GM19240 (cell line): ENCODE measurements at regions not wholly inside any gene's neighbourhood (a gene's known extent, or its start where the extent isn't known, plus 50 kb on each side); places are given as distances from the start of the nearest gene placed in this dataset.

Source experiments
- DNase-seq: peaks from one replicate; pipeline ENCODE4 v3.0.0; 2011; ENCODE audit warnings: low spot score; ENCODE audit not compliant: insufficient read length

DNA sequence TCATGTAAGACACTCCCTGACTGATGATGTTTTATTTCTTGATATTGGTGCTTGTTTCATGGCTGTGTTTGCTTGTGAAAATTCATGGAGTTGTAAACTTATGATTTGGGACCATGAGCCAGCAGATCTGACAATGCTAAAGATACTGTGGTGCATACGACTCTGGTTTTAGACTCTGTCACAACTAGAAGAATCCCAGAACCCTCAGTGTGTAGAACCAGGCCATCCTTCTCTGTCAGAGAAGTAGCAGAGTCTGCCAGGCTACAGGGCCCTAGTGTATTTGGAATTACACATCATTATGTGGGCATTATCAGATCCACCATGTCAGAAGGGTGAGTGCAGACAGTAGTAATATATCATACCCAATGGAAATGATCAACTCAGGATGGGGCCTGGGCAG lies 209.8 kb upstream of the POU2AF2 start:
- DNase-seq = no peak

DNA sequence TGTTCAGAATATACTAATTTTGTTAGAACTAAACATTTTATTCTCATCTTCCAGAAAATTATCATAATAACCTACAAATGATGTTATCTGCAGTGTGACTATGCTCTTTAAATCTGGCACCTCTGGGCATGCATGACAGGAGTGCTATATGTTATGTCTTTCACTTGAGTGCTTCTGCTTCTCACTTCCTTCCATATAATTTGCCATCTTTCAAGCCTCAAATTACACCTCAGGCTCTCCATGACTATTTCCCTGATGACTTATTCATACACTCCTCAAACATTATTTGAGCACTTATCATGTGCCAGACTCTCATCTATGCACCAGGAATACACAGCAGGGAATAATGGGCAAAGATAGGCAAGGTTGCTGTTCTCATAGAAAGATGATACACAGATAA lies 219.3 kb upstream of the POU2AF2 start:
- DNase-seq = no peak

DNA sequence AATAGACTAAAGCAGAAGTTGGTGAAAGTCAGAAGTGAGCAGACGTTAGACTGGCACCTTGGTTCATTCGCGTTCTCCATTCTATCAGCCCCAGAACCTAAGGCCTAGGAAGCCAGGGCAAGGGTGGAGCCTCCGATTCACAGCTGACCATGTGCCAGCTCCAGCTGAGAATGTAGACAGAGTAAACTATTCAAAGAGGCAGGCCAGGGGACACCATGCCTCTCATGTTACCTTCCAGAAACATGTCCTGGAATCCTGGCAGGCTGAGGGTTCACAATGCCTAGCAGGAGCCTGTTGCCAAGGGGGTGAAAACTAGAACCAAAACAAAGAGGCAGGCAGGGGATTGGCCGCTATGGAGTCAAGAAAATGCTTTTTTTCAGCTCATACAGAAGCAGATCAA lies 224.4 kb upstream of the POU2AF2 start:
- no peak for DNase-seq

DNA sequence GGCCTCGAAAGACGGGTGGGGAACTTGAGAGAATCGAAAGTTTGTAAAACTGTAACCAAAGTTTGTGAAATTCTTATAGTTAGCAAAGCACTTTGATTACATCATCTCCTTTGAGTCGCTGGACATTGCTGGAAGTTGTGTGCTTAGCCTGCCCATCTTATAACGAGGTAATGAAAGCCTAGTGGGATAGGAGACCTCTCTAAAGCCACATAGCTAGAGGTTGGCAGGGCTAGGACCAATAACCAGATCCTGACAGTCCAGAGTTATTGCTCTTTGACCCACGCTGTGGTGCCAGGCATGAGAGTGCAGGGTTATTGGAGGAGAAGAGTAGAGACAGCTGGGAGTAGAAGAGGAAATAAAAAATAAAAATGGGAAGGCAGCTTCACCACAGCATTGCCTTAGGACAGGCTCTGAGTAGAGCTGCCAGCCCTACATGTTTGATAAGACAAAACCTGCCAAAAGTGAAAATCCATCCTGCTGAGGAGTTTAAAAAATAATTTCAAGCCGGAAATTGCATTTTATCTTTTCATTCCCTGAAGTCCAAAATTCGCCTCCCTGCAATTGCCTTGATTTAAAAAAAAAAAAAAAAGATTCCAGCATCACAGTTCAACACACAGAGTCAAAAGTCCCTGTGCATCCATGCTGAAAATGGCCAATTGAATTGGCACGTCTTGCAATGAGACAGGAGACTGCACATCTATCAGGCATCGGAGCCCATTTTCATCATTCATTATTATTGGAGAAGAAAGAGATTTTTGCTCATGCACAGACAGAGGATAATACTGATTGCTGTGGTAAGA lies 225.5 kb upstream of the POU2AF2 start:
- DNase-seq = no peak

DNA sequence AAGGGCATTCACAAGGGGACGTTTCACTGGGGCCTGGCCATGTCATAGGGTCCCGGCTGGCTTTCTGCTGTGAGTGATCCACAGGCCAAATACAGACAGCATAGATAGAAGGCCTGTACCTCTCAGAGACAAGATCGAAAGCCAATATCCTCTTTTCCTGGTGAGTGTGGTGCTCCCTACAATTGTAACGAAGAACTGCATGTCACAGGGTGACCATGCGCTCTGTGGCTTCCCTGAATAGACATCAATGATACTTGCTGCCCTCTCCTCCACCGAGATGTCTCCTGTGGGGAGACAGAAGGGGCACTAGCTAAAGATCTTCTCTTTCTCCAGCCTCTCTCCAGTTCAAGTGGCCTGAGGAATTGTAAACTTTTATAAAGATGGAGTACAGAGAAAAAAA lies 226.1 kb upstream of the POU2AF2 start:
- no peak for DNase-seq

DNA sequence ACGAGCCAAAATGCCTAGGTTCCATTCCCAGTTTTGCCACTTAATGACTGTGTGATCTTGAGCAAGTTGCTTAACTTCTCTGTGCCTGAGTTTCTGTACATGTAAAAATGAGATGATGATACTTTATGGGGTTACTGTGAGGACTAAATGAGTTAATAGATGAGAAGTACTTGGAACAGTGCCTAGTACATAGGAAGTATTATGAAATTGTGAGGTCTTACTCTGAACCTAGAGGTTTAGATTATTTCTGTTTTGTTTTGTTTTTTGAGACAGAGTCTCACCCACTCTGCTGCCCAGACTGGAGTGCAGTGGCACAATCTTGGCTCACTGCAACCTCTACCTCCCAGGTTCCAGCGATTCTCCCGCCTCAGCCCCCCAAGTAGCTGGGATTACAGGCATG lies 227.0 kb upstream of the POU2AF2 start:
- no peak for DNase-seq

DNA sequence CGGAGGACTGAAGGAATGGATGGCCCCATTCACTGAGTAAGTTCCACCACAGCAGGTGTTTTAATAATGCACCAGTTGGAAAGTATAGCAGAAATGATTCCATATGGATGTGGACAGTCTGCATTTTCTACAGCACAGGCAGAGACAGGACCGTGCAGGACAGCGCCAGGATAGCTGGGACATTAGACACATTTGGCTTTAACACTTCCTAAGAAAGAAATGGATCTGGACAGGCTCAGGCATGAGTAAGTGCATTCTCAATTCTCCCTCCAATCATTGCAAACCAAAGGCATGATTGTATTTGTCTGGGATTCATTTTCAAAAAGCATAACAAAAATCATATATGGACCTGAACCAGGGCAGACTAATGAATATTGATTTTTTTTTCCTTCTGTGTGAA lies 233.0 kb upstream of the POU2AF2 start:
- DNase-seq = no peak

DNA sequence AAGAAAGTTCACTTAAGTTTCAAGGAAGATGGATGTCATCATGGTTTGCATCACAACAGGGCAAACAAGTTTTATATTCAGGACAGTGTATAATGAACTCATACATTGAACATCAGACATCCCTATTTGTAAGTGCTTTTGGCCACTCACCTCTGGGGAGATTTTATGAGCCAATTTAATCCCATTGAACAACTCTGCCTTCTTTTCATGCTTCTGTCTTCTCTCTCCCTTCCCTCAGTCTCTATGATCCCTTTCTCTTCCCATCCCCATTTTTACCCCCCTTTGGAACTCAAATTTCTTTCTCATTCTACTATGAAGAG lies 234.3 kb upstream of the POU2AF2 start:
- no peak for DNase-seq

DNA sequence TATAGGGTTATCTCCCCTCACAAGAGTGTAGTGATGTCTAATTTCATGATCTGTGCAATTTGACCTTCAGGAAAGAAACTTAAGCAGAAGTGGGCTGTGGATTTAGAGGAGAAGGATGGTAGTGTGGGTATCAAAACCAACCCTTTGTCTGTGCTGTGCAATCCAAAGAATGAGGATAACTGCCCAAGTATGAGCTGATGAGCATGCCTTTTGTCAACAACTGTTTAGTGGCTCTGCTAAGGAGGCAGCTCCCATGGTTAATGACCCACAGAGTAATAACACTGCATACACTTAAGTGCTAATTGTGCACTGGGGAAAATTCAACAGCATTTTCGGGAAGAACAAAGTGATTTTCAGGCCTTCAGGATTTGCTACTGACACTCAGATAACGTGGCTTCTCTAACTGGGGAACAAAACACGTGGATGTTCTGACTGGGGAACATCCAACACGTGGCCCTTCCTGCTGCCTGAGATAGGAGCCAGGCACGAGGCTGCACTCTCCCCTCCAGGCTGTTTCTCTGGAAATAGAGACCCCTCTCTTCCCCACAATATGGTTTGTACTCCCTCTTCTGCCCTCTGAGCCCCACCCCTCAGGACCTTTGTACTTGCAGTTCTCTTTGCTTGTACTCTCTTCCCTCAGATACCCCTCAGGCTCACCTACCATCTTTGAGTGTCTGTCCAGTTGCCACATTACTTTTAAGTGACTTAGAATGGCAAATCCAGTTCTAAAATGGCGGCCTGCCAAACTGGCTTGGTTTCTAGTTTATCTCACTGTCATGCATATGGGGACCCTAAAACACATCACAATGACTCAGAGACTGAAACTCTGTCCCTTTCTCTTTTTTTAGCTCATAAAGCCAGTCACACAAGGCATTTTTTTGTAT lies 234.9 kb upstream of the POU2AF2 start:
- no peak for DNase-seq

DNA sequence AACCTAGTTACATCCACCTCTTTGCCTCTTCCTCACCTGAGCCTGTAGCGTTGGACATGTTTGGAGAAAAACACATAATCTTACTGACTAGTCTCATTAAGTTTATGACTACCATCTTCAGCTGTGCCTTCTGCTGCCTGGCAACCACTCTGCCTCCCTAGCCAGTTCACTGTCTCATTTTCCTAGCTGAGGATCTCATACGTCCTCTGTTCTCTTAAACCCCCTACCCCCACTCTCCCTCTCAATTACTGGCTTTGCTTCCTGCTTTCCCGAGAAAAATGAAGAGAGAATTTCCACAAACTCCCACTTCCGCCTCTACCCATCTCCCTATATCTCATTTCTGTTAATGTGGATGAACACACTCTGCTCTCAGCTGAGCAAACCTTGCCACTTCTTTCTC lies 239.3 kb upstream of the POU2AF2 start:
- DNase-seq = no peak

DNA sequence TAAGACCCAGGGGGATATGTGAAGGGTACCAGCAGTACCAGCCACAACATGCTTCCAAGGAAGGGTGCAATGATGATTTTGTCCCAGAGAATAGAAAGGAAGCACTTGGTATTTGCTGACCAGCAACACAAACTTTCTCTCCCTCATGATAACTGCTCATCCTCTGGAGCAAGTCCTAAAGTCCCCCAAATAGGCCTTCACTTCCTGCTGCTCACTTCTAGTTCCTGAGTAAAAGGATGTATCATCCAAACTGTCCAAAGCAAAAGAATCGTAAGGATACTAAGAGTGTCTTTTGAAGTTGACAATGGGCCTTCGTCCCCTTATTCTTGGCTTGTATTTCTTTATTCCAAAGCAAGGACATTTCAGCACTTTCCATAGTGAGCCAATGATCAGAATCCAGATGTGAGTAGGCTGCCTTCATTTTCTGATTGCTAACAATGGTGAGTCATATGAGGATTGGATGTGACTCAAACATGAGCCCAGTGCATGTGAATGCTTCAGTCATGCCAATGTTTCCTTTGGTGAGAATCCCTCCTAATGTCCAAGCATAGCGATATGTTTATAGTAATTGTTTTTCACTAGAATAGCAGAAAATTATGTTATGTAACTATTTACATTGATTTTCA lies 243.4 kb upstream of the POU2AF2 start:
- DNase-seq = no peak

DNA sequence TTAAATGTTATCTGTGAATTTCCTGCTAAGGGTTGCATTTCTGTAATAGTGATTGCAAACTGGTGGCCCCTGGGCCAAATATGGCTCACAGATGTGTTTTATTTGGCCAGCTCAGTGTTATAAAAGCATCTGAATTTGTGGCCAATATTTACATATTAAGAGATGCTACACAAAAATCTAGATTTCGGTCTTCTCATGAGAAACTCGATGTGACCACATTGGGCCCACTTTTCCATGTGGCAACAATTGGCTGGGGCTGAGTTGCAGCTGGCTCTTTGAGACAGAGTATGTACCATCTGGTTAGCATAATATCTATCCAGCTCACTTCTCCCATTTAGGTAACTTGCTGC lies 244.5 kb upstream of the POU2AF2 start:
- no peak for DNase-seq

DNA sequence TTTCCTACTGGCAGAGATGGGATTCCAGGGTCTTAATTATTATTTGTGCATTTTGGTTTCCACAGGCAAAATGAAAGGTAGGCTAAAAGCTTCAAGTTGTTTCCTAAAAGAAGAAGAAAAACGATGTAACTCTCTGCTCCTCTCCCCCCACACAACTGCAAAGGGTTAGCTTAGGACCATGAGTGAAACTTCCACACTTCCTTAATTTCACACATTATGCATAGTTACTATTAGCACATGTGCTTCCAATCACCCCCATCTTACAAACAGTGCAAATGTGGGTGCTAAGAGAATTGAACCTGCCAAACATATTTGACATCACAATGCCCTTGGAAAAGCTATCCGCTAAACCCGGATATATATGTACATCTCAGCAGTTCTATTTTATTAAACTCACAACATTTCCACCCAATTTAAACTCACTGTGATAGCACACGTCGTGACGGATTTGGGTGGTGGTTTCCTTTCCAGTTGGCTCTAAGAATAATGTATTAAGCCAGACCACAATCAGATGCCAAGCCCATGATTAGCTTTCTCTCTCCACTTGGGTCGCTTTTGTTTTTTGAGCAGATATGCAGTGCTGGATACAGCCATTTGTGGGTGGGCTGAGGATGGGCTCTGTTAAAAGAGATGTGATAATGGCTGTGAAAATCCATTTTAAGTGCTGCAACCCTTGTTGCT lies 245.0 kb upstream of the POU2AF2 start:
- DNase-seq = no peak

DNA sequence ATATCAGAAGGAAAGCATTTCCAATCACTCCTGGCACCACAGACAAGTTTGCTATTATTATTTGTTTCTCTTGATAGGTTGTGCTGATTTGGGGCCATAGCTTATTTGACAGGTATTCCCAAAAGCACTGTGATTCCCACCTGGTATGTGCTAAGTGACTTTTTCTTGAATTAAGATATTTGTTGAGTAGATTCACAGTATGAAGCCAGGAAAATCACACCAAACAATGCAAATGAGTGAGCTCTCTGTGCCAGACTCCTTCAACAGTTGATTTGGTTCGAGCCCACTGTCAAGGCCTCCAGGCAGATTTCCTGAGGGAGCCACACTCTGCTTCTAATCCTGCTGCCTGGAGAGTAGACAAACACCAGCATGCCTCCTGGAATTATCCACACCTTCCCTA lies 253.0 kb upstream of the POU2AF2 start:
- no peak for DNase-seq

DNA sequence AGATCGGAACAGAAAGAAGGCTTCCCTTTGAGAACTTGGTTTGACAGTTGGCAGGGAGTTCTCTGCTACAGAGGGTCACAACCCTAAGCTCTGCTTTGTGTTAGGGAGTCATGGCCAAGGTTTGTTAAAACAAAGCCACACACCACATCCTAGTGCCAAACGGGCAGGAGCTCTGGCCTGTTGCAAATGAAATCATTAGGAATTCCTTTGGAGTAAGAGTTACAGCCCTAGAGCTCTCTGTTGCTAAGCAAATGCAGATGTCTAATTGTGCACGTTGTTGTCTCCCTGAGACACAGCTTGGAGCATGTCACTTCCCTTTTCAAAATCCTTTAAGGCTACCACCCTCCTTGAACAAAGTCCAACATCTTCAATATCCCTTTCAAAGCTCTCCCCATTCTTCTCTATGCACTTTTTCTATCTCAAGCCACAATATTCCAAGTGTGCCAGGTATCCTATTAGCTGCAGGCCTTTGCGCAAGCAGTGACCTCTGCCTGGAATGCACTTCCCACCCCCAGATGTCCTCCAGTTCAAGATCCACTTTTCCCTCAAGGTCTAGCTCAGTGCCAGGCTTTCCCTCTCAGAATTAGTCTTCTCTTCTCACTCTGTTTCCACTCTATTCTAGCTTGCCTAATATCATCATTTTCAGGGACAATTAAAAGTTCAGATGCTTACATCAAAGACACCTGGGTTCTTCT lies 253.7 kb upstream of the POU2AF2 start:
- DNase-seq = no peak

DNA sequence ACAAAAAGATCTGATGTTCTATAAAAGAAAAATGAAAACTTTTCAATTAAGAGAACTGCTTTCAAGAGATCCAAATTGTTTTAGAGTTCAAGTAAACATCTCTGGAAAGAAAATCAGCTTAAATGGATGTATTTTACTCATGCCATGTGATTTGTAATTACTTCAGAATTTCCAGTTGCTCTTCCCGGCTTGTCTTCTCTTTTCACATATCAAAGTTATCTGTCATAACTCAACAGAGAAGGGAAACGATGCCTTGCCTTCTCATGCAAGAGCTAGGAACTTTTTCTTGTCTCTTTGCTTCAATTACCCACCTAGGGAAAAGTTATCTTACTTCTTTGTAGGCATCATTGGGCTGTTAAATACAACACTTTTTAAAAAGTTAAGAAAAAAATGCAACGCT lies 255.2 kb upstream of the POU2AF2 start:
- DNase-seq = no peak

DNA sequence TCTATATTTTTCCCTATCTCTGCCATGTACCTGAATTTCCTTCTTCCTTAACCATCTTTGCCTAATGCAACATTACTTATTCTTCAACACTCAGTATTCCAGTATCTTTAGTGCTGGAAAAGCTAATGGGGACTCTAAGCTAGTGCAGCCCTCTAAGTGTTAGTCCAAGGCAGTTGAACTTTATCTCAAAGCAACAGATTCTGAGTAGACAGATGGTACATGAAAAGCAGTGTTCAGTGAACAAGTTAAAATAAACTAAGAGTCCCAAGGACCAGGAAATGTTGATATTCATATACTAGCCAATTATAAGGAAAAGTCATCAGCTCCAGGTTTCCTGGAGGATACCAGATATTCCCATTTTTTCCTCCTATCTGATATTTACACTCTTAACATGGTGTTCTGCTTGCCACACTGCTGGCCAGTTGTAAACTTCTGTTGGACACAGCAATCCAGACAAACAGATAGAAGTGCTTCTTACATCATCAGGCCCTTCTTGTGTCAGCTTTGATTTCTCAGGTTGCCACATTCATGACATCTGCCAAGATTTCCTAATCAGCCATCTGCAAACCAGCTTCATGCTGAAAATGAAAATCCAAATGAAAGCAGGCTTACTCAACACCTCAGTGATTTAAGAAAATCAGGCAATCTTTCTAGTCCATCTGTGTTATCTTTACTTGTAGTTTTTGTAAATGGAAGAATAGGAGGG lies 255.9 kb upstream of the POU2AF2 start:
- no peak for DNase-seq

DNA sequence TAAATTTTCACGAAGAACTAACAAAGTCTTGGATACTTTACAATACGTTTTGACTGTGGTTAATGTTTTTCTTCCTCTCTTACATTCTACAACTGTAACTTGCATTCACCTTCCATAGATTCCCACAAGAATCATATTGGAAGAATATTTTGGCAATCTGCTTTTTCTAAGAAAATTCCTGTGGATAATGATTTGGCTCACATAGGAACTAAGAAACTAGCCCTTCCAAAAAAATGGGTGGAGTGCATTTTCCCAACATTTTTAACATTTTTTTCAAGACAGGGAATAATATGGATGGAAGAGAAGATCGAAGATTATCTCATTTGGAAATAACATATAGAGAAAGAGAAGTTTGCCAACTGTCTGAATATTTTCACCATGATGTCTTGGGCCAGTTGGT lies 256.9 kb upstream of the POU2AF2 start:
- no peak for DNase-seq

DNA sequence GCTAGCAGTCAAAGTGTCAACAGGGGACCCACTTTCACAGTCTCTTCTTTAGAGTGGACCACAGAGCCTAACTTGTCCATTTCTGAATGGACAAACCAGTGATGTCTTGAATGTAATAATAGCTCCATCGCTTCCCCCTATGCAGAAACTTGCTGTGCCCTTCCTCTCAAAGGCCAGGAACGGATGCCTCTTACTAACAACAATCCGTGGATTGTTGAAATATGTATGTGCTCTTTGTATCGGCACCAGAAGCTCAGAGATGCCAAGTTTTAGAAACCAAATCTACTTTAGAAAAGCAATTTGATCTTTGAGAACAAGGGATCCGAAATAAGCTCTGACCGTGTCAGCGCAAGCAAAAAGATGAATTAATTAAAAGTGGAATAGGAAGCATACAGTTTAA lies 259.5 kb upstream of the POU2AF2 start:
- DNase-seq = no peak

DNA sequence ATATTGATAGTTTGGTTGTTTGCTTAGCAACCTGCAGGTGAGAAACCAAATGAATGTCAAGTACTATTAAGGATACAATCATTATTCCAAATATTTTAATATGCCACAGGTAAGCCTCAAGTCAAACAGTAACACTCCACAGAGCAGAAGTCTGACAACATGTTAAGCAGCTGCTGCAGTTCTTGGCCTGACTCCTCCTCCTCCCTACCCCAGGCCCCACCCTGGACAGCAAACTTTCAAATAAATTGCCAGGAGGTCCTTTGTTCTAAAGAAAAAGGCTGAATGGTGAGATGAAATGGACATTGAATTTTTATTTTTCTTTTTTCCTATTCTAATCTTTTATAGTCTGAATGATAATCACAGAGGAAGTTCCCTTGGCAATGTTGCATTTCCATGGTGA lies 260.0 kb upstream of the POU2AF2 start:
- DNase-seq = no peak

DNA sequence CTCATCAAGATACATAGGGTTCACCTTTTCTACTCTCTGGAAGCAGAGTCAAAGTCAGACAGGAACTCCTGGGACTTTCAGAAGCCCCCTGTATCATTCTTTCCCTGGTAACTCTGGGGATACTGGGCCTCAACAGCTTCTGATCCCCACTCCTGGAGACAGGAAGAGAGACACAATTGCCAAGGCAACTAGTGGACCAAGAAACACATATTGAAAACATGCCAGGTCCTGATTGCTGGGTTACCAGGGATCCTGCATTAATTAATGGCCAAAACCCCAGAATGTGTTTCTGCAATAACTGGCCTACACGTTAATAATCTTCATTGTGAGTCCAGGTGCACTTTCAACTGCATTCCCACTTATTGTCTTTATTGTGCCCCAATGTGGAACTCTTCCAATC lies 260.8 kb upstream of the POU2AF2 start:
- DNase-seq = no peak
